Osteoblast (primary cell): ENCODE measurements at regions not wholly inside any gene's neighbourhood (a gene's known extent, or its start where the extent isn't known, plus 50 kb on each side); places are given as distances from the start of the nearest gene placed in this dataset.
"Not testable (repeated sequence)": the region's sequence is repeated elsewhere in the genome, so short reads cannot be mapped to it uniquely, and the experiment has no call there.

Experiments
- DNase-seq: peaks from one replicate; pipeline ENCODE4 v3.0.0; 2011; ENCODE audit warnings: low spot score, mixed read lengths; ENCODE audit not compliant: insufficient read length; ENCODE audit errors: missing footprints
- H2AFZ ChIP-seq: 2 replicates; pipeline ENCODE4 v1.6.0; 2011; ENCODE audit warnings: mild to moderate bottlenecking, low read length
- H3K27ac ChIP-seq: 2 replicates; pipeline ENCODE4 v1.5.1; 2011; ENCODE audit warnings: mild to moderate bottlenecking, low read depth, low read length, moderate library complexity
- H3K27me3 ChIP-seq: 2 replicates; pipeline ENCODE4 v1.6.0; 2012; ENCODE audit warnings: mild to moderate bottlenecking, control low read depth, inconsistent platforms, low read length, moderate library complexity; ENCODE audit not compliant: insufficient read depth
- H3K36me3 ChIP-seq: 2 replicates; pipeline ENCODE4 v1.5.1; 2011; ENCODE audit warnings: mild to moderate bottlenecking, low read length, control low read depth, moderate library complexity; ENCODE audit not compliant: insufficient read depth
- H3K4me1 ChIP-seq: 2 replicates; pipeline ENCODE4 v1.5.1; 2011; ENCODE audit warnings: mild to moderate bottlenecking, low read length, control low read depth, moderate library complexity; ENCODE audit not compliant: insufficient read depth
- H3K4me2 ChIP-seq: 2 replicates; pipeline ENCODE4 v1.6.0; 2011; ENCODE audit warnings: mild to moderate bottlenecking, low read length; ENCODE audit not compliant: insufficient read depth
- H3K4me3 ChIP-seq: fragments of 200-600 bp; sonication (generic); 3 replicates; pipeline ENCODE4 v1.5.1; 2012; ENCODE audit warnings: mild to moderate bottlenecking, low read length, inconsistent platforms; ENCODE audit not compliant: insufficient read depth
- H3K79me2 ChIP-seq: 2 replicates; pipeline ENCODE4 v1.6.0; 2012; ENCODE audit warnings: mild to moderate bottlenecking, low read length, control low read depth, inconsistent platforms; ENCODE audit not compliant: insufficient read depth
- H3K9me3 ChIP-seq: 2 replicates; pipeline ENCODE4 v1.5.1; 2011; ENCODE audit warnings: low read depth, low read length, control low read depth
- H4K20me1 ChIP-seq: 2 replicates; pipeline ENCODE4 v1.6.0; 2012; ENCODE audit warnings: mild to moderate bottlenecking, low read length, control low read depth; ENCODE audit not compliant: insufficient read depth
- TF ChIP-seq, protein P1 (sequence below): IDR thresholded peaks from 2 replicates; pipeline ENCODE4 v1.5.1; 2011; ENCODE audit warnings: mild to moderate bottlenecking, low read depth, low read length, moderate library complexity; ENCODE audit errors: extremely low read depth

DNA sequence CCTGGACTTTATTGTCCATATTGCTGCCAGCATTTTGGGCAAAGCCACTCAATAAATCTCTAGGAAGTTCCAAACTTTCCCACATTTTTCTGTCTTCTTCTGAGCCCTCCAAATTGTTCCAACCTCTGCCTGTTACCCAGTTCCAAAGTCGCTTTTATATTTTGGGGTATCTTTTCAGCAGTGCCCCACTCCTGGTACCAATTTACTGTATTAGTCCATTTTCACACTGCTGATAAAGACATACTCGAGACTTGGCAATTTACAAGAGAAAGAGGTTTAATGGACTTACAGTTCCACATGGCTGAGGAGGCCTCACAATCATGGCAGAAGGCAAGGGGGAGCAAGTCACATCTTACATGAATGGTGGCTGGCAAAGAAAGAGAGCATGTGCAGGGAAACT is 53.4 kb downstream of the AHSP start:
- not testable (repeated sequence) for H3K4me3 ChIP-seq, H3K27ac ChIP-seq, H3K36me3 ChIP-seq, H2AFZ ChIP-seq, H3K79me2 ChIP-seq, DNase-seq, H3K9me3 ChIP-seq, H3K4me2 ChIP-seq, H3K27me3 ChIP-seq, H4K20me1 ChIP-seq, H3K4me1 ChIP-seq

DNA sequence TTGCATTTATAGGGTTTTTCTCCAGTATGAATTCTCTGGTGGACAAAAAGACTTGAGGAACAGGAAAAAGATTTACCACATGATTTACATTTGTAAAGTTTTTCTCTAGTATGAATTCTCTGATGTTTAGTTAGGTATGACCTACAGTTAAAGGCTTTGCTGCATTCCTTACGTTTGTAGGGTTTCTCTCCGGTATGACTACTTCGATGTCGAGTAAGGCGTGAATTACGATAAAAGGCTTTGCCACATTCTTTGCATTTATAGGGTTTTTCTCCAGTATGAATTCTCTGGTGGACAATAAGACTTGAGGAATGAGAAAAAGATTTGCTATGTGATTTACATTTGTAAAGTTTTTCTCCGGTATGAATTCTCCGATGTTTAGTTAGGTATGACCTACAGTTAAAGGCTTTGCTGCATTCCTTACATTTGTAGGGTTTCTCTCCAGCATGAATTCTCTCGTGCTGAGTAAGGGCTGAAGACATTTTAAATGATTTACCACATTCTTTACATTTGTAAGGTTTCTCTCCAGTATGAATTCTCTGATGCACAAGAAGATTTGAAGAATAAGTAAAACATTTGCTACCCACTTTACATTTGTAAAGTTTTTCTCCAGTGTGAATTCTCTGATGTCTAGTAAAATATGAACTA is 74.2 kb downstream of the AHSP start:
- not testable (repeated sequence) for H3K79me2 ChIP-seq, H3K27ac ChIP-seq, H3K4me1 ChIP-seq, H4K20me1 ChIP-seq, H3K4me3 ChIP-seq, H3K9me3 ChIP-seq, H3K4me2 ChIP-seq, H2AFZ ChIP-seq, H3K36me3 ChIP-seq, DNase-seq, H3K27me3 ChIP-seq

DNA sequence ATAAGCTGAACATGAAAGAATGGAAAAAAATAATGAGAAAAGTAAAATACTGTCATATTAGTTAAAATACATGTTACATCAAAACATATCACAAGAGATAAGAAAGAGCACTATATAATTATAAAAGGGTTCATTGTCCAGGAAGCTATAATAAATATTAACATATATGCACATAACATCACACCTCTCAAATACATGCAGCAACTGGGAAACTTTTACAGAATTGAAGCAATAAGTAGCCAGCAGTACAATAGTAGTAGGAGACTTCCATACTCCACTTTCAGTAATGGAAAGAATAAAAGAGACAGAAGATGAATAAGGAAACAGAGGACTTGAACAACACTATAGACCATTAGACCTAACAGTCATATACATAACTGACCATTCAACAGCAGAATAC is 90.4 kb downstream of the AHSP start:
- no peak for DNase-seq
- H3K27ac ChIP-seq: no peak overlapping the region
- TF ChIP-seq, protein P1, sequence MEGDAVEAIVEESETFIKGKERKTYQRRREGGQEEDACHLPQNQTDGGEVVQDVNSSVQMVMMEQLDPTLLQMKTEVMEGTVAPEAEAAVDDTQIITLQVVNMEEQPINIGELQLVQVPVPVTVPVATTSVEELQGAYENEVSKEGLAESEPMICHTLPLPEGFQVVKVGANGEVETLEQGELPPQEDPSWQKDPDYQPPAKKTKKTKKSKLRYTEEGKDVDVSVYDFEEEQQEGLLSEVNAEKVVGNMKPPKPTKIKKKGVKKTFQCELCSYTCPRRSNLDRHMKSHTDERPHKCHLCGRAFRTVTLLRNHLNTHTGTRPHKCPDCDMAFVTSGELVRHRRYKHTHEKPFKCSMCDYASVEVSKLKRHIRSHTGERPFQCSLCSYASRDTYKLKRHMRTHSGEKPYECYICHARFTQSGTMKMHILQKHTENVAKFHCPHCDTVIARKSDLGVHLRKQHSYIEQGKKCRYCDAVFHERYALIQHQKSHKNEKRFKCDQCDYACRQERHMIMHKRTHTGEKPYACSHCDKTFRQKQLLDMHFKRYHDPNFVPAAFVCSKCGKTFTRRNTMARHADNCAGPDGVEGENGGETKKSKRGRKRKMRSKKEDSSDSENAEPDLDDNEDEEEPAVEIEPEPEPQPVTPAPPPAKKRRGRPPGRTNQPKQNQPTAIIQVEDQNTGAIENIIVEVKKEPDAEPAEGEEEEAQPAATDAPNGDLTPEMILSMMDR: no peak
- no peaks in the 10 kb centered on the region for H3K4me1 ChIP-seq
- H3K27me3 ChIP-seq: no peaks in the 10 kb centered on the region
- no peak overlapping the region for H3K4me3 ChIP-seq
- no peaks in the 10 kb centered on the region for H3K79me2 ChIP-seq
- no peaks in the 10 kb centered on the region for H3K36me3 ChIP-seq
- H2AFZ ChIP-seq: no peak overlapping the region
- H3K9me3 ChIP-seq: no peaks in the 10 kb centered on the region
- H4K20me1 ChIP-seq: no peaks in the 10 kb centered on the region
- no peak overlapping the region for H3K4me2 ChIP-seq

GRCh38 chr16:31636433-31636832 is 108.7 kb downstream of the AHSP start:
- H4K20me1 ChIP-seq: no peaks in the 10 kb centered on the region
- H3K79me2 ChIP-seq: no peaks in the 10 kb centered on the region
- no peak for DNase-seq
- no peak overlapping the region for H3K27ac ChIP-seq
- H3K4me1 ChIP-seq: no peaks in the 10 kb centered on the region
- H2AFZ ChIP-seq: no peak overlapping the region
- TF ChIP-seq, protein P1: no peak
- H3K36me3 ChIP-seq: no peaks in the 10 kb centered on the region
- no peak overlapping the region for H3K4me2 ChIP-seq
- no peak overlapping the region for H3K4me3 ChIP-seq
- no peaks in the 10 kb centered on the region for H3K9me3 ChIP-seq
- H3K27me3 ChIP-seq: no peaks in the 10 kb centered on the region

DNA sequence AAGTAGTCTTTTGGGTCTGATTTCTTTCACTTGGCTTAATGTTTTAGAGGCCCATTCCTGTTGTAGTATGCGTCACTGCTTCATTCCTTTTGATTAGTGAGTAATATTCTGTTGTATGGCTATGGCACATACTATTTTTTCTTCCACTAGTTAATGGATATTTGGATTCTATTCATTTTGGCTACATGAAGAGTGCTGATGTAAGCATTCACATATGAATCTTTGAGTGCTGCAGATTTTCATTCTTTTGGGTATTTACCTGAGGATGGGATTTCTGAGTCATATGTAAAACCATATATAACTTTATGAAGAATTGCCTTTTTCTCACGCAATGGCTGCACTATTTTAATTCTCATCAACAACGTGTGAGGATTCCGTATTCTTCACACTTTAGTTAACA is 113.6 kb downstream of the AHSP start:
- Histone ChIP-seq H2AFZ (no peak overlapping the region), H3K4me3 (no peak overlapping the region), H3K36me3 (no peaks in the 10 kb centered on the region), H3K27ac (no peak overlapping the region), H3K9me3 (no peaks in the 10 kb centered on the region), H3K27me3 (no peaks in the 10 kb centered on the region), H3K4me1 (no peaks in the 10 kb centered on the region), H3K4me2 (no peak overlapping the region), H4K20me1 (no peaks in the 10 kb centered on the region), H3K79me2 (no peaks in the 10 kb centered on the region)
- TF ChIP-seq, protein P1: no peak
- no peak for DNase-seq

- H3K79me2 ChIP-seq, H3K27me3 ChIP-seq, DNase-seq, H3K4me3 ChIP-seq, H3K9me3 ChIP-seq, H3K4me2 ChIP-seq, H3K4me1 ChIP-seq, H3K36me3 ChIP-seq, H2AFZ ChIP-seq, H4K20me1 ChIP-seq, H3K27ac ChIP-seq: not testable (repeated sequence)
Measured at GRCh38 chr16:31655674-31656073, 128.0 kb downstream of the AHSP start.
